ENCODE measurements at regions not wholly inside any gene's neighbourhood (a gene's known extent, or its start where the extent isn't known, plus 50 kb on each side); places are given as distances from the start of the nearest gene placed in this dataset.

DNA sequence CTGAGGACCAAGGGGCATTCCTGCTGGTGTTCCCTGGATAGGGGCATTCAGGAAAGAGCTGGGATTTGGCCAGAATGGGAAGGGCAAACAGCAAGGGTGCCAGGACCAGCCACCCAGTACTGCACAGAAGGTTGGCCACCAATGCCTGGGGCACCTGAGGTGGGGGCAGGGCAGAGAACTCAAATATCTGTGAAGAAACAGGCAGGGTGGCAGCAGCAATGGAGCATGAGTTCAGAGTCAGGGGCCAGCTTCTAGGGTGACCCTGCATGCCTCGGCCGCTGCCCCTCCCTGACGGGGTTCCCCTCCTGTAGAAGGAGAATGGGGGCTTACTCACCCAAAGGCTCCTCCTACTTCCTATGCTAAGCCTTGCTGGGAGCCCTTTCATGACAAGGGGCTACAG, 79.3 kb upstream of the SHANK2 start:
- H3K18ac ChIP-seq (ENCODE audit: insufficient read length, low read depth, low read length), result no peak overlapping the region
- H2BK20ac ChIP-seq (ENCODE audit: low read depth, low read length, poor library complexity, severe bottlenecking), result no peak overlapping the region
- H2AK5ac ChIP-seq (ENCODE audit: insufficient read length, low read length), result no peak overlapping the region
- H3K23ac ChIP-seq (ENCODE audit: insufficient read length, low read depth, low read length), result no peak overlapping the region
- no peak overlapping the region for H3T11ph ChIP-seq (ENCODE audit: low read length)
- H3K4me1 ChIP-seq (ENCODE audit: insufficient read depth, low read length), result no peaks in the 10 kb centered on the region
- H3K4me1 Mint-ChIP-seq, result no peaks in the 10 kb centered on the region
- H4K91ac ChIP-seq (ENCODE audit: insufficient read length, low read depth, low read length), result no peak overlapping the region
- H3K79me2 ChIP-seq (ENCODE audit: insufficient read depth, low read length), result no peaks in the 10 kb centered on the region
- no peak for DNase-seq
- H4K8ac ChIP-seq (replicated peaks; ENCODE audit: insufficient read length, low read depth, low read length), result no peak overlapping the region
- no CpG with 5 or more reads among the region's 3 CpGs for WGBS (ENCODE audit: extremely low coverage, insufficient read length, low lambda C conversion rate)
- no peak overlapping the region for H4K5ac ChIP-seq (ENCODE audit: insufficient read length, low read depth, low read length)
- no peak overlapping the region for H2AFZ ChIP-seq (ENCODE audit: low read length)
- no peak overlapping the region; the same call in 1 of the 2 replicates for H3K14ac ChIP-seq (ENCODE audit: insufficient read depth, low read length)
- H2BK120ac ChIP-seq (ENCODE audit: low read depth, low read length, poor library complexity, severe bottlenecking), result no peak overlapping the region
- no peak overlapping the region for H3K56ac ChIP-seq (ENCODE audit: insufficient read length, low read depth, low read length)
- no peak overlapping the region for H2BK15ac ChIP-seq (ENCODE audit: low read depth, low read length)
- H4K20me1 ChIP-seq (ENCODE audit: control insufficient read depth, insufficient read depth, insufficient read length), result no peaks in the 10 kb centered on the region
- H3K9ac ChIP-seq (ENCODE audit: extremely low read depth, insufficient read length, low read length), result no peak overlapping the region
- no peaks in the 10 kb centered on the region for H3K79me1 ChIP-seq (ENCODE audit: insufficient read depth, low read depth, low read length, poor library complexity, severe bottlenecking)
- H3K4ac ChIP-seq (ENCODE audit: low read depth, low read length), result no peak overlapping the region
- peaks cover 46 to 56% of the 10 kb centered on the region in 2 experiments for H3K9me3 Mint-ChIP-seq
- H3K27me3 ChIP-seq (ENCODE audit: insufficient read depth, low read length), result peaks cover 3% of the 10 kb centered on the region; the same call in 1 of the 2 replicates
- no peak for TF ChIP-seq CTCF (conservative IDR thresholded peaks at IDR 0.05)
- no peak overlapping the region for H2BK12ac ChIP-seq (ENCODE audit: insufficient read length, low read depth, low read length)
- H3K36me3 Mint-ChIP-seq (ENCODE audit: insufficient read depth in 1 of 3, low read depth in 3 of 3), result peaks cover 6 to 10% (median 6%) of the 10 kb centered on the region in 3 experiments; a peak in 6 of 7 replicates
- no peak overlapping the region for H3K4me2 ChIP-seq (ENCODE audit: insufficient read depth, insufficient read length, low read length)
- H3K27me3 Mint-ChIP-seq (ENCODE audit: low read depth), result peaks cover 19% of the 10 kb centered on the region
- H3K9me3 ChIP-seq (ENCODE audit: control insufficient read depth, low read depth, low read length), result peaks cover 24% of the 10 kb centered on the region
- H2BK5ac ChIP-seq (ENCODE audit: insufficient read length, low read length), result no peak overlapping the region
- H3K27ac Mint-ChIP-seq, result no peak overlapping the region
- no peak overlapping the region for H3K27ac ChIP-seq (ENCODE audit: insufficient read length, low read depth, low read length)
- H3K4me3 Mint-ChIP-seq, result no peak overlapping the region
- no peaks in the 10 kb centered on the region for H3K23me2 ChIP-seq (ENCODE audit: insufficient read length, low read depth, low read length, poor library complexity, severe bottlenecking)

Data from H9 (cell line).